C4-2B (cell line): ENCODE measurements at regions not wholly inside any gene's neighbourhood (a gene's known extent, or its start where the extent isn't known, plus 50 kb on each side); places are given as distances from the start of the nearest gene placed in this dataset.

Experiments
- H3K27ac ChIP-seq: fragments of 450-650 bp; 2 replicates; pipeline ENCODE4 v1.5.1; 2017
- ZFX ChIP-seq: fragments of 450-650 bp; IDR thresholded peaks from 2 replicates; pipeline ENCODE4 v1.6.1; 2017
- TF ChIP-seq, protein P1 (sequence below): fragments of 450-650 bp; conservative IDR thresholded peaks from 2 replicates; pipeline ENCODE4 v1.5.1; 2017; ENCODE audit warnings: mild to moderate bottlenecking

- no peak overlapping the region for H3K27ac ChIP-seq
- TF ChIP-seq ZFX, result no peak
- TF ChIP-seq, protein P1, sequence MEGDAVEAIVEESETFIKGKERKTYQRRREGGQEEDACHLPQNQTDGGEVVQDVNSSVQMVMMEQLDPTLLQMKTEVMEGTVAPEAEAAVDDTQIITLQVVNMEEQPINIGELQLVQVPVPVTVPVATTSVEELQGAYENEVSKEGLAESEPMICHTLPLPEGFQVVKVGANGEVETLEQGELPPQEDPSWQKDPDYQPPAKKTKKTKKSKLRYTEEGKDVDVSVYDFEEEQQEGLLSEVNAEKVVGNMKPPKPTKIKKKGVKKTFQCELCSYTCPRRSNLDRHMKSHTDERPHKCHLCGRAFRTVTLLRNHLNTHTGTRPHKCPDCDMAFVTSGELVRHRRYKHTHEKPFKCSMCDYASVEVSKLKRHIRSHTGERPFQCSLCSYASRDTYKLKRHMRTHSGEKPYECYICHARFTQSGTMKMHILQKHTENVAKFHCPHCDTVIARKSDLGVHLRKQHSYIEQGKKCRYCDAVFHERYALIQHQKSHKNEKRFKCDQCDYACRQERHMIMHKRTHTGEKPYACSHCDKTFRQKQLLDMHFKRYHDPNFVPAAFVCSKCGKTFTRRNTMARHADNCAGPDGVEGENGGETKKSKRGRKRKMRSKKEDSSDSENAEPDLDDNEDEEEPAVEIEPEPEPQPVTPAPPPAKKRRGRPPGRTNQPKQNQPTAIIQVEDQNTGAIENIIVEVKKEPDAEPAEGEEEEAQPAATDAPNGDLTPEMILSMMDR, result no peak
Observed at GRCh38 chr15:69513986-69514385, 61.4 kb downstream of the RPLP1 start.

GRCh38 chr15:69515508-69515907 lies 62.9 kb downstream of the RPLP1 start:
- TF ChIP-seq, protein P1, result no peak
- no peak for TF ChIP-seq ZFX
- no peak overlapping the region for H3K27ac ChIP-seq

DNA sequence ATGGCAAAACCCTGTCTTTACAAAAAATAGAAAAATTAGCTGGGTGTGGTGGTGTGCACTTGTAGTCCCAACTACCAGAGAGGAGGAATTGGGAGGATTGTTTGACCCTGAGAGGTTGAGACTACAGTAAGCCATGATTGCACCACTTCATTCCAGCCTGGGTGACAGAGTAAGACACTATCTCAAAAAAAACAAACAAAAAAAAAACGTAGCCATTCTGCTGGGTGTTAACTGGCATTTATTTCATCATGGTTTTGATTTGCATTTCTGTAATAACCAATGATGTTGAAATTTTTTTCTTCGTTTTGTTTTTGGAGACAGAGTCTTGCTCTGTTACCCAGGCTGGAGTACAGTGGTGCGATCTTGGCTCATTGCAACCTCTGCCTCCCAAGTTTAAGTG lies 63.3 kb downstream of the RPLP1 start:
- TF ChIP-seq ZFX, result no peak
- TF ChIP-seq, protein P1, result no peak
- H3K27ac ChIP-seq, result no peak overlapping the region

DNA sequence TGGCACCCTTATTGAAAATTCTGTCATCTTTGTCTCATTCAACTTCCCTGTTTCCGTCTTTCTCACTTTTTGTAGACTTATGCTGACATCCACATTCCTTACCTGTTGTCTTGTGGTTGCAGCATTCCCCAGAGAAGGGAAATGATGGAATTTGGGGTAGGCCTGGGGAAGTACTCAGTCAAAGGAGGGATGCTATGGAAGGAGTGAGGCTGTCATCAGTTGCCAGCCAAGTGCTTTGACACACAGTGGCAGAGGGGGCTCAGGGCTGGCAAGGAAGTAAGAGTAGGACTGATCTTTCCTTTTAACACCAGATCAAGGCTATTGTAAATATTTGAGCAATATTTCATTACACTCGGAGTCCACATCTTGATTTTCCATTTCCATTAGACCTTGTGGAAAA lies 64.4 kb downstream of the RPLP1 start:
- no peak overlapping the region for H3K27ac ChIP-seq
- TF ChIP-seq, protein P1, result no peak
- TF ChIP-seq ZFX, result no peak

DNA sequence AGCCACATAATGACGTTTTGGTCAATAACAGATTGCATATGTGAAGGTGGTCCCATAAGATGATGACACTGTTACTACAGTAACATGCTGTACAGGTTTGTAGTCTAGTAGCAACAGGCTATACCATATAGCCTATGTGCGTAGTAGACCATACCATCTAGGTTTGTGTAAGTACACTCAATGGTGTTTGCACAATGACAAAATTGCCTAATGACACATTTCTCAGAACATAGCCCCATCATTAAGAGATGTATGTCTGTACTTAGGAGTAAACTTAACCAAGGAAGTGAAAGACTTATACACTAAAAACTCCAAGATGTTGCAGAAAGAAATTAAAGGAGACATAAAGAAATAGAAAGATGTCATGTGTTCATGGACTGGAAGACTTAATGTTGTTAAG lies 66.2 kb downstream of the RPLP1 start:
- no peak overlapping the region for H3K27ac ChIP-seq
- TF ChIP-seq ZFX, result no peak
- TF ChIP-seq, protein P1, result no peak

DNA sequence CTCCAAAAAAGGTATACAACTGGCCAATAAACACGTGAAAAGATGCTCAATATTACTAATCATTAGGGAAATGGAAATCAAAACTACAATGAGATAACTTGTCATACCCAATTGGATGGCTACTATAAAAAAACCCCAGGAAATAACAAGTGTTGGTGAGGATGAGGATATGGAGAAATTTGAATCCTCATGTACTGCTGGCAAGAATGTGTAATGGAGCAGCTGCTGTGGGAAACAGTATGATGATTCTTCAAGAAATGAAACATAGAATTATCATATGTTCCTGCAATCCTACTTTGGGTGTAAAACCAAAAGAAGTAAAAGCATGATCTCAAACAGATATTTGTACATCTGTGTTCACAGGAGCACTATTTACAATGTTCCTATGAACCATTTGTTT lies 67.4 kb downstream of the RPLP1 start:
- TF ChIP-seq, protein P1, result no peak
- TF ChIP-seq ZFX, result no peak
- H3K27ac ChIP-seq, result no peak overlapping the region

GRCh38 chr15:69522361-69522760 lies 69.7 kb downstream of the RPLP1 start:
- TF ChIP-seq ZFX, result no peak
- TF ChIP-seq, protein P1, result no peak
- H3K27ac ChIP-seq, result no peak overlapping the region
